Uterus (tissue), 3 donors: ENCODE measurements at regions not wholly inside any gene's neighbourhood (a gene's known extent, or its start where the extent isn't known, plus 50 kb on each side); places are given as distances from the start of the nearest gene placed in this dataset.

ENCODE experiments used
- DNase-seq, 2 donors: peaks; one replicate each; pipeline ENCODE4 v3.0.0-alpha.2; 2019 to 2020
- H3K27ac ChIP-seq, 2 donors: fragments of 200-600 bp; sonication (generic); 1 replicate in 1 of 2; 2 replicates in 1 of 2; pipeline ENCODE4 v1.5.1; 2016 to 2018
- H3K27me3 ChIP-seq, 2 donors: fragments of 200-600 bp; sonication (generic); one replicate each; pipeline ENCODE4 v1.5.1; 2018 to 2019; ENCODE audit warnings: control low read depth in 1 of 2
- H3K36me3 ChIP-seq, 2 donors: fragments of 200-600 bp; sonication (generic); one replicate each; pipeline ENCODE4 v1.5.1; 2019; ENCODE audit warnings: control low read depth in 1 of 2
- H3K4me1 ChIP-seq, 2 donors: fragments of 200-600 bp; sonication (generic); one replicate each; pipeline ENCODE4 v1.5.1; 2018 to 2019; ENCODE audit warnings: control low read depth in 1 of 2
- H3K4me3 ChIP-seq, 2 donors: fragments of 200-600 bp; sonication (generic); 1 replicate in 1 of 2; 2 replicates in 1 of 2; pipeline ENCODE4 v1.5.1; 2018 to 2019; ENCODE audit warnings: mild to moderate bottlenecking in 1 of 2
- H3K9me3 ChIP-seq, 2 donors: fragments of 200-600 bp; sonication (generic); one replicate each; pipeline ENCODE4 v1.5.1; 2019; ENCODE audit warnings: control low read depth in 1 of 2
- CTCF ChIP-seq, 4 experiments: fragments of 200-600 bp in 2 of 4; fragments of 450-650 bp in 2 of 4; sonication (generic) in 2 of 4; IDR thresholded peaks; one replicate each; pipeline ENCODE4 v1.5.1; 2016 to 2019; ENCODE audit warnings: antibody characterized with exemption in 4 of 4, mild to moderate bottlenecking in 2 of 4, moderate library complexity in 1 of 4
- POLR2A ChIP-seq, 2 donors: fragments of 450-650 bp; IDR thresholded peaks; one replicate each; pipeline ENCODE4 v1.6.1; 2016; ENCODE audit warnings: antibody characterized with exemption in 2 of 2, mild to moderate bottlenecking in 1 of 2, moderate library complexity in 1 of 2
- intact Hi-C: fragments of 100-400 bp; cut with DNase I; formaldehyde crosslinking; loops from one replicate; pipeline ENCODE4 v1.15.1; 2023; ENCODE audit warnings: low total_unique reads
- donor health status: DM: yes; HTN: yes; CAD: no.

DNA sequence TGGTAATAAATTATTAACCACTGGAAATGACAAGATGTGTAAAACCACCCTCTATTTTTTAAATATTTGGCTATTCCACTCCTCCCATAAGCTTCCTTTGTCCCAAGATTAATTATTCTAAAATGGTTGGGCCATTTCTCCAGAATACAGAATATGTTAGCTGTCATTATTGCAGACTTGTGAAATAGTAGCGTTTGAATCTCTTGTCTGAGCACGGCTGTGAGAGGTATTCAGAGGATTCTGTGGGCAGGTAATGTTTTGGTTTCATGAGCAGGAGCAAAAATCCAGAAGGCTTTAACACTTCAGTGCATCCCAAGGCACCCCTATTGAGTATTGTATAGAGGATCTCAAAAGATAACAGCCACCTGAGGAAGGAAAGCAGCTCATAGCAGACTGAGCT lies 256.0 kb downstream of the UQCRFS1 start:
- no peaks in the 10 kb centered on the region for H3K36me3 ChIP-seq
- no peak overlapping the region for H3K27ac ChIP-seq
- no peak for DNase-seq
- intact Hi-C loops, result no loop called here
- no peak overlapping the region for H3K4me3 ChIP-seq
- H3K4me1 ChIP-seq, result no peaks in the 10 kb centered on the region
- TF ChIP-seq POLR2A (IDR thresholded peaks at IDR 0.05) (no peak), CTCF (IDR thresholded peaks at IDR 0.05) (no peak)
- no peaks in the 10 kb centered on the region for H3K27me3 ChIP-seq
- no peaks in the 10 kb centered on the region for H3K9me3 ChIP-seq

DNA sequence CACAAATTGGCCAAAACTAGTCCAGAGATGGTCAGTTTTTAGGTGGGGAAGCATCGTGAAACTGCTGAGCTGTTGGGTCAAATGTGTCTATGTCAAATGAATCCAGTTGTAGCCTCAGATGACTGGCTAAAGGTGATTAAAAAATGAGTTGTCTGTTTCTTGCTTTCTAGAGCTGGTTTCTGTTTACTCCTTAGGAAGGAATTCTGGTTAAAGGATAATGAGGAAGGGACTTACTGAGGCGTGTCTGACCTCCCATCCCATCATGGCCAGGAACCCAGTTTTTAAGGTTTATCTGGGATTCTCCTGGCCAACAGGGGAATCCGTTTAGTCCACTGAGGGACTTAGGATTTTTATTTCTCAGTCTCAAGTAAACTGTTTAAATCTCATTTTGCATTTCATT lies 256.5 kb downstream of the UQCRFS1 start:
- no peak for DNase-seq
- no peaks in the 10 kb centered on the region for H3K4me1 ChIP-seq
- H3K27ac ChIP-seq, result no peak overlapping the region
- TF ChIP-seq POLR2A (IDR thresholded peaks at IDR 0.05) (no peak), CTCF (IDR thresholded peaks at IDR 0.05) (no peak)
- H3K4me3 ChIP-seq, result no peak overlapping the region
- H3K9me3 ChIP-seq, result no peaks in the 10 kb centered on the region
- intact Hi-C loops, result no loop called here
- no peaks in the 10 kb centered on the region for H3K27me3 ChIP-seq
- H3K36me3 ChIP-seq, result no peaks in the 10 kb centered on the region

- H3K9me3 ChIP-seq, result no peaks in the 10 kb centered on the region
- no peaks in the 10 kb centered on the region for H3K4me1 ChIP-seq
- H3K36me3 ChIP-seq, result no peaks in the 10 kb centered on the region
- no peaks in the 10 kb centered on the region for H3K27me3 ChIP-seq
- intact Hi-C loops, result no loop called here
- no peak overlapping the region for H3K27ac ChIP-seq
- TF ChIP-seq CTCF (IDR thresholded peaks at IDR 0.05) (no peak), POLR2A (IDR thresholded peaks at IDR 0.05) (no peak)
- no peak overlapping the region for H3K4me3 ChIP-seq
- DNase-seq, result no peak
Measured at GRCh38 chr19:28949535-28949934, 263.4 kb downstream of the UQCRFS1 start.

GRCh38 chr19:28949027-28949426 lies 263.9 kb downstream of the UQCRFS1 start:
- Histone ChIP-seq H3K27me3 (no peaks in the 10 kb centered on the region), H3K9me3 (no peaks in the 10 kb centered on the region), H3K36me3 (no peaks in the 10 kb centered on the region), H3K4me1 (no peaks in the 10 kb centered on the region), H3K27ac (no peak overlapping the region), H3K4me3 (no peak overlapping the region)
- no peak for TF ChIP-seq CTCF (IDR thresholded peaks at IDR 0.05)
- TF ChIP-seq POLR2A (IDR thresholded peaks at IDR 0.05), result no peak
- DNase-seq, result no peak
- intact Hi-C loops, result no loop called here

DNA sequence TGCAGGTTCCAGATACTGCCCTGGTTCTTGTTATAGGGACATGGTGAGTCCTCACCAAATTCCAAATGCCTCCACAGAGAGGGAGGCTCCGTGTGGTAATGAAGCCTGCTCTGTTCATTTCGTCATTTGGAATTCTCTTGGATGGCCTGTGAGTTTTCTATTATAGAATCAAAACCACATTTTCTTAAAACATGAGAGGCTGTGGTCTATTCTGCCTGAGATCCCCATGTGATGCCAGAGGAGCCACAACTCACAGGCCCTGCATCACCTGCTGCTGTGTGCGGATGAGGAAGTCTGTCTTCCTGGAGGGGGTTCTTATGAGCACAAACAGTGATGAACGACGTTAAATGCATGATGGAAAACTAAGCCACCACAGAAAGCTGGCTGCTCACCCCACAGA lies 264.4 kb downstream of the UQCRFS1 start:
- no peaks in the 10 kb centered on the region for H3K36me3 ChIP-seq
- H3K9me3 ChIP-seq, result no peaks in the 10 kb centered on the region
- no peak for DNase-seq
- no peak overlapping the region for H3K27ac ChIP-seq
- TF ChIP-seq CTCF (IDR thresholded peaks at IDR 0.05), result no peak
- no peak for TF ChIP-seq POLR2A (IDR thresholded peaks at IDR 0.05)
- no peaks in the 10 kb centered on the region for H3K4me1 ChIP-seq
- no peak overlapping the region for H3K4me3 ChIP-seq
- intact Hi-C loops, result no loop called here
- no peaks in the 10 kb centered on the region for H3K27me3 ChIP-seq
